Stomach (tissue), 4 donors: ENCODE measurements at regions not wholly inside any gene's neighbourhood (a gene's known extent, or its start where the extent isn't known, plus 50 kb on each side); places are given as distances from the start of the nearest gene placed in this dataset.

Experiments
- EP300 ChIP-seq: sonication (generic); formaldehyde crosslinking; IDR thresholded peaks from one replicate; pipeline ENCODE4 v1.6.1; 2017; ENCODE audit warnings: antibody characterized with exemption
- POLR2AphosphoS5 ChIP-seq, 3 donors: sonication (generic); formaldehyde crosslinking; IDR thresholded peaks; one replicate each; pipeline ENCODE4 v1.6.1; 2016; ENCODE audit warnings: antibody characterized with exemption in 3 of 3
- TF ChIP-seq, protein P1 (sequence below), 7 experiments: fragments of 450-650 bp in 4 of 7; fragments of 200-600 bp in 3 of 7; sonication (generic) in 3 of 7; IDR thresholded peaks; one replicate each; pipeline ENCODE4 v1.5.1; 2016 to 2019; ENCODE audit warnings: antibody characterized with exemption in 7 of 7, control low read depth in 2 of 7, mild to moderate bottlenecking in 1 of 7

DNA sequence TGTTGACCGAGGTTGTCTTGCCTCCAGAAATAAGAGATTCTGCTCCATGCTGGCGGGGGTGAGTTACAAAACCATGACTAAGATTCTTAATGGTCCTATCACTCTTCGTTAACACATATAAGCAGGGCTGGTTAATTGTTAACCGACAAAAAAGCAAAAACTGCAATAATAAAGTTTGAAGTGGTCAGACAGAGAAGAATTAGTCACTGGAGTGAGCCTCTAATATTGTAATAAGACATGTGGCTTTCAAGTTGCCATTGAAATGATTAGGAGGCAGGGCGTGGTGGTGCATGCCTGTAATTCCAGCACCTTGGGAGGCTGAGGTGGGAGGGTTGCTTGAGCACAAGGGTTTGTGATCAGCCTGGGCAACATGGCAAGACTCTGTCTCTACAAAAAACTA, 78.4 kb upstream of the NR2F2 start:
- TF ChIP-seq, protein P1, sequence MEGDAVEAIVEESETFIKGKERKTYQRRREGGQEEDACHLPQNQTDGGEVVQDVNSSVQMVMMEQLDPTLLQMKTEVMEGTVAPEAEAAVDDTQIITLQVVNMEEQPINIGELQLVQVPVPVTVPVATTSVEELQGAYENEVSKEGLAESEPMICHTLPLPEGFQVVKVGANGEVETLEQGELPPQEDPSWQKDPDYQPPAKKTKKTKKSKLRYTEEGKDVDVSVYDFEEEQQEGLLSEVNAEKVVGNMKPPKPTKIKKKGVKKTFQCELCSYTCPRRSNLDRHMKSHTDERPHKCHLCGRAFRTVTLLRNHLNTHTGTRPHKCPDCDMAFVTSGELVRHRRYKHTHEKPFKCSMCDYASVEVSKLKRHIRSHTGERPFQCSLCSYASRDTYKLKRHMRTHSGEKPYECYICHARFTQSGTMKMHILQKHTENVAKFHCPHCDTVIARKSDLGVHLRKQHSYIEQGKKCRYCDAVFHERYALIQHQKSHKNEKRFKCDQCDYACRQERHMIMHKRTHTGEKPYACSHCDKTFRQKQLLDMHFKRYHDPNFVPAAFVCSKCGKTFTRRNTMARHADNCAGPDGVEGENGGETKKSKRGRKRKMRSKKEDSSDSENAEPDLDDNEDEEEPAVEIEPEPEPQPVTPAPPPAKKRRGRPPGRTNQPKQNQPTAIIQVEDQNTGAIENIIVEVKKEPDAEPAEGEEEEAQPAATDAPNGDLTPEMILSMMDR (IDR thresholded peaks at IDR 0.05), result no peak
- TF ChIP-seq EP300 (no peak), POLR2AphosphoS5 (IDR thresholded peaks at IDR 0.05) (no peak)
